Stimulated activated CD4-positive, alpha-beta T cell treated with anti-CD3 and anti-CD28 coated beads, Interleukin-2, amount 100 ng/mL, for 4 hours (primary cell): ENCODE measurements at regions not wholly inside any gene's neighbourhood (a gene's known extent, or its start where the extent isn't known, plus 50 kb on each side); places are given as distances from the start of the nearest gene placed in this dataset.

ENCODE experiments used
- DNase-seq: peaks from one replicate; pipeline ENCODE4 v3.0.0-alpha.2; 2020; ENCODE audit warnings: low read depth

GRCh38 chr5:125394661-125395280, 648.3 kb upstream of the ZNF608 start:
- no peak for DNase-seq

GRCh38 chr5:125396462-125396861, 650.0 kb upstream of the ZNF608 start:
- no peak for DNase-seq

GRCh38 chr5:125398466-125398865, 652.0 kb upstream of the ZNF608 start:
- no peak for DNase-seq

- no peak for DNase-seq
These were observed 653.4 kb upstream of the ZNF608 start for GRCh38 chr5:125399885-125400284.

GRCh38 chr5:125401724-125402622, 655.5 kb upstream of the ZNF608 start:
- DNase-seq = no peak

- no peak for DNase-seq
These were observed 656.3 kb upstream of the ZNF608 start for GRCh38 chr5:125402787-125403186.

GRCh38 chr5:125404056-125404455, 657.6 kb upstream of the ZNF608 start:
- DNase-seq = no peak

- DNase-seq = no peak
These were observed 662.2 kb upstream of the ZNF608 start for GRCh38 chr5:125408448-125409233.

- no peak for DNase-seq
These were observed 662.9 kb upstream of the ZNF608 start for GRCh38 chr5:125409234-125409860.

- DNase-seq = no peak
These were observed 663.6 kb upstream of the ZNF608 start for GRCh38 chr5:125409861-125410536.

GRCh38 chr5:125410537-125411070, 664.2 kb upstream of the ZNF608 start:
- DNase-seq = no peak

GRCh38 chr5:125411071-125411743, 664.8 kb upstream of the ZNF608 start:
- DNase-seq = no peak

GRCh38 chr5:125411744-125412560, 665.5 kb upstream of the ZNF608 start:
- no peak for DNase-seq

- no peak for DNase-seq
These were observed 666.4 kb upstream of the ZNF608 start for GRCh38 chr5:125412561-125413495.

GRCh38 chr5:125413496-125414274, 667.2 kb upstream of the ZNF608 start:
- DNase-seq = no peak

- no peak for DNase-seq
These were observed 668.7 kb upstream of the ZNF608 start for GRCh38 chr5:125415126-125415525.

GRCh38 chr5:125416055-125416454, 669.6 kb upstream of the ZNF608 start:
- no peak for DNase-seq

- DNase-seq = no peak
These were observed 674.6 kb upstream of the ZNF608 start for GRCh38 chr5:125421006-125421405.
